HL-60 (cell line): ENCODE measurements at regions not wholly inside any gene's neighbourhood (a gene's known extent, or its start where the extent isn't known, plus 50 kb on each side); places are given as distances from the start of the nearest gene placed in this dataset.

Experiments
- DNase-seq, 2 experiments: peaks; one replicate each; pipeline ENCODE4 v3.0.0-alpha.2; 2010 to 2020; ENCODE audit warnings: low read depth in 1 of 2, low spot score in 1 of 2
- H3K27ac ChIP-seq: fragments of 250-450 bp; sonication (Bioruptor Pico); replicated peaks from 2 replicates; pipeline ENCODE4 v1.5.1; 2020; ENCODE audit warnings: mild to moderate bottlenecking, moderate library complexity
- H3K27me3 ChIP-seq: fragments of 250-450 bp; sonication (Bioruptor Pico); 2 replicates; pipeline ENCODE4 v1.5.1; 2021; ENCODE audit warnings: mild to moderate bottlenecking, moderate library complexity; ENCODE audit not compliant: insufficient read depth, poor library complexity, severe bottlenecking
- H3K4me3 ChIP-seq: replicated peaks from 2 replicates; pipeline ENCODE4 v1.5.1; 2011; ENCODE audit warnings: mild to moderate bottlenecking, control low read depth, low read length; ENCODE audit not compliant: insufficient read depth
- CTCF ChIP-seq: IDR thresholded peaks from one replicate; pipeline ENCODE4 v1.5.1; 2011; ENCODE audit warnings: low read length, control low read depth, inconsistent platforms; ENCODE audit not compliant: insufficient read depth
- GABPA ChIP-seq: IDR thresholded peaks from 2 replicates; pipeline ENCODE4 v1.6.1; 2012; ENCODE audit warnings: low read depth
- POLR2AphosphoS5 ChIP-seq: IDR thresholded peaks from 2 replicates; pipeline ENCODE4 v1.6.1; 2012; ENCODE audit warnings: low read depth
- REST ChIP-seq: IDR thresholded peaks from 2 replicates; pipeline ENCODE4 v1.6.1; 2012; ENCODE audit warnings: low read depth; ENCODE audit not compliant: insufficient replicate concordance
- SPI1 ChIP-seq: IDR thresholded peaks from 2 replicates; pipeline ENCODE4 v1.6.1; 2012; ENCODE audit warnings: low read depth, mild to moderate bottlenecking, borderline replicate concordance

- H3K27me3 ChIP-seq, result no peaks in the 10 kb centered on the region
- no peak for TF ChIP-seq CTCF
- no peak for TF ChIP-seq REST
- no peak for TF ChIP-seq POLR2AphosphoS5
- TF ChIP-seq GABPA, result no peak
- TF ChIP-seq SPI1, result no peak
Measured at GRCh38 chr16:5433587-5433986, 336.0 kb upstream of the EEF2KMT start.

DNA sequence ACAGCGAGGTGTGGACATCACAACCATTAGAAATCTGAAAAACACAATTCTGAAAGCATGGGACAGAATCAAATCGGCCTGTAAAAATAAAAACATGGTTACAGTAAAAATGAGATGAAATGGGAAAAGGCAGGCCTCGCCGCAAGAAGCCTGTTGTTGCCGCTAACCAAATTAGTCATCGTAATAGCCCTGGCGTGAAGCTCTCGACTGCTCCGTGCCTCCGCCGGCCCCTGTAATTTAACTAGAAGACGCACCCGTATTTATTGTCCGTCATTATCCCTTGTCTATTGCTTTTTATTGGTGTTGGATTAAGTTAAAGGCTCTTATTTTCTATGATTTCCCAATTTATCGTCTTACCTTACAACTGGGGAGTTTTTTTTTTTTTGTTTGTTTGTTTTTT is 334.6 kb upstream of the EEF2KMT start:
- DNase-seq, result no peak
- TF ChIP-seq GABPA, result no peak
- Histone ChIP-seq H3K27ac (no peak overlapping the region), H3K27me3 (no peaks in the 10 kb centered on the region), H3K4me3 (no peak overlapping the region)

More at GRCh38 chr16:5433587-5433986, 336.0 kb upstream of the EEF2KMT start:
- Histone ChIP-seq H3K27ac (no peak overlapping the region), H3K4me3 (no peak overlapping the region)
- DNase-seq, result no peak

GRCh38 chr16:5430598-5430997 is 333.0 kb upstream of the EEF2KMT start:
- no peaks in the 10 kb centered on the region for H3K27me3 ChIP-seq
- H3K4me3 ChIP-seq, result no peak overlapping the region
- no peak overlapping the region for H3K27ac ChIP-seq
- no peak for TF ChIP-seq CTCF
- TF ChIP-seq GABPA, result no peak
- TF ChIP-seq REST, result no peak
- TF ChIP-seq SPI1, result no peak
- TF ChIP-seq POLR2AphosphoS5, result no peak
- DNase-seq, result peak in 1 of 2 experiments; percentile 16

DNA sequence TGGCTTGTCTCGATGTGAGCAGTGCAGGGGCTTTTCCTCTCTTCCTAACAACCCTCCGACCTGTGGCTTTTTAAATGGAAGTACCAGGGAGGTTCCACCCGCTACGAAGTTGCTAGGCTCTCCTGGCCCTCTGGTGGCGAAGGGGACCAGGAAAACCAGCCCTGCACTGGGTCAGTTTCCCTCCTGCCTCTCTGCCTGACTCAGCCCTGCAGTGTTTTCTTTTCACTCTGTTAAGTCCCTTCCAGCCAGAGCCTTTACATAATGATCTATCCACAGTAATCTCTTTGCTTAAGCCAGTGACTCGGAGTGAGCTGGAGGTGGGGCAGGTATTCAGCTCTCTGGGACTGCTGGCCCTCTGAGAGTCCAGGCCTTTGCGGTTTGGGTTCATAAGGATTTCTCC is 331.3 kb upstream of the EEF2KMT start:
- H3K4me3 ChIP-seq, result no peak overlapping the region
- no peak for DNase-seq
- TF ChIP-seq GABPA (no peak), REST (no peak), SPI1 (no peak), POLR2AphosphoS5 (no peak), CTCF (no peak)
- no peak overlapping the region for H3K27ac ChIP-seq
- no peaks in the 10 kb centered on the region for H3K27me3 ChIP-seq
